Thyroid gland (tissue), 4 donors: ENCODE measurements at regions not wholly inside any gene's neighbourhood (a gene's known extent, or its start where the extent isn't known, plus 50 kb on each side); places are given as distances from the start of the nearest gene placed in this dataset.

Experiments
- POLR2A ChIP-seq, 2 donors: fragments of 450-650 bp; IDR thresholded peaks; one replicate each; pipeline ENCODE4 v1.6.1; 2017; ENCODE audit warnings: antibody characterized with exemption in 2 of 2, mild to moderate bottlenecking in 2 of 2, moderate library complexity in 1 of 2
- TF ChIP-seq, protein P1 (sequence below), 6 experiments: fragments of 200-600 bp in 3 of 6; fragments of 450-650 bp in 3 of 6; sonication (generic) in 3 of 6; IDR thresholded peaks; one replicate each; pipeline ENCODE4 v1.5.1; 2016 to 2019; ENCODE audit warnings: antibody characterized with exemption in 6 of 6, mild to moderate bottlenecking in 2 of 6, inconsistent platforms in 1 of 6, moderate library complexity in 1 of 6

DNA sequence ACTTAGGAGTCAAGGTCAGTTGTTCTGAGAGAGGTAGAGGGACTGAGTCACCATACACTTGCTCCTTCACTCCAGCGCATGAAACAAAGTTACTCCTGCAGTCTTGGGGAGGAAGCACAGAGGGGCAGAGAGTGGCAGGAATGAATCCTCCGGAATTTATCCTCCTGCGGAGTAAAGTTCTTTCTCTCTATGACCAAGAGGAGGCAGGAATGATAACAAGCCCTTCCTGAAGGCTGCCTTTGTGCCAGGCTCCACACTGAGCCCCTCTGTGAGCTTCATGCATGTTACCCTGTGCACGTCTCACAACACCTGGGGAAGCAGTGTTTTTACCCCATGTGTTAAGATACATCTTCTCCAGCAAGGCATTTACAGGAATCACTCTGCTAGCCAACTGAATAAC is 458.4 kb downstream of the KLF12 start:
- TF ChIP-seq, protein P1, sequence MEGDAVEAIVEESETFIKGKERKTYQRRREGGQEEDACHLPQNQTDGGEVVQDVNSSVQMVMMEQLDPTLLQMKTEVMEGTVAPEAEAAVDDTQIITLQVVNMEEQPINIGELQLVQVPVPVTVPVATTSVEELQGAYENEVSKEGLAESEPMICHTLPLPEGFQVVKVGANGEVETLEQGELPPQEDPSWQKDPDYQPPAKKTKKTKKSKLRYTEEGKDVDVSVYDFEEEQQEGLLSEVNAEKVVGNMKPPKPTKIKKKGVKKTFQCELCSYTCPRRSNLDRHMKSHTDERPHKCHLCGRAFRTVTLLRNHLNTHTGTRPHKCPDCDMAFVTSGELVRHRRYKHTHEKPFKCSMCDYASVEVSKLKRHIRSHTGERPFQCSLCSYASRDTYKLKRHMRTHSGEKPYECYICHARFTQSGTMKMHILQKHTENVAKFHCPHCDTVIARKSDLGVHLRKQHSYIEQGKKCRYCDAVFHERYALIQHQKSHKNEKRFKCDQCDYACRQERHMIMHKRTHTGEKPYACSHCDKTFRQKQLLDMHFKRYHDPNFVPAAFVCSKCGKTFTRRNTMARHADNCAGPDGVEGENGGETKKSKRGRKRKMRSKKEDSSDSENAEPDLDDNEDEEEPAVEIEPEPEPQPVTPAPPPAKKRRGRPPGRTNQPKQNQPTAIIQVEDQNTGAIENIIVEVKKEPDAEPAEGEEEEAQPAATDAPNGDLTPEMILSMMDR (IDR thresholded peaks at IDR 0.05), result no peak
- TF ChIP-seq POLR2A (IDR thresholded peaks at IDR 0.05), result no peak
